HG03469 (cell line): ENCODE measurements at regions not wholly inside any gene's neighbourhood (a gene's known extent, or its start where the extent isn't known, plus 50 kb on each side); places are given as distances from the start of the nearest gene placed in this dataset.
A peak's percentile ranks its signal among the peaks of the same experiment; 100 is the strongest.
"Not testable (repeated sequence)": the region's sequence is repeated elsewhere in the genome, so short reads cannot be mapped to it uniquely, and the experiment has no call there.

Source experiments
- ATAC-seq: cut with Tn5 transposase; IDR thresholded peaks from one replicate; pipeline ENCODE4 v1.9.1; 2021; ENCODE audit warnings: mild to moderate bottlenecking, moderate library complexity, moderate number of reproducible peaks; ENCODE audit not compliant: unreplicated experiment

GRCh38 chr5:101783241-101784013, 512.7 kb downstream of the SLCO4C1 start:
- no peak for ATAC-seq

- no peak for ATAC-seq
Measured at GRCh38 chr5:101782352-101783103, 513.6 kb downstream of the SLCO4C1 start.

- ATAC-seq = no peak
Measured at GRCh38 chr5:101751105-101751504, 545.0 kb downstream of the SLCO4C1 start.

- ATAC-seq = not testable (repeated sequence)
Measured at GRCh38 chr5:101743000-101743399, 553.1 kb downstream of the SLCO4C1 start.

DNA sequence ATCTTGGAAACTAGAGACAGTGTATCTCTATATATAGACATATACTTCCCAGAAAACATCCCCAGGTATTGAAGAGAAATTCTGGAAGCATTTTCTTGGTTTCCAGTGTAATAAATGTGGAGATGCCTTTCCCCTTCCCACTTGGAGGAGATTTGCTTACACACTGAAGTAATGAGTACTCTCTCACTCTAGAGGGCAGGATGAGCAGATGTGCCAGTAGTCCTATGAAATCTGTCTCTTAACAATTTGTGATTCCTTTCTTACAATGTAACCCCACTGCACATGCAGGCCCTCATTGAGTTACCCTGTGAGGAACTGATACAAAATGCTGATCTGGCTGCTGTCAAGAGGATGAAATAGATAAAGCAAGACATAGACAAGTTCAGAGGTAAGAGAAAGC, 567.2 kb downstream of the SLCO4C1 start:
- ATAC-seq = no peak

GRCh38 chr5:101721543-101721942, 574.5 kb downstream of the SLCO4C1 start:
- ATAC-seq = no peak

GRCh38 chr5:101720033-101720432, 576.1 kb downstream of the SLCO4C1 start:
- no peak for ATAC-seq

GRCh38 chr5:101717721-101718120, 578.4 kb downstream of the SLCO4C1 start:
- no peak for ATAC-seq

DNA sequence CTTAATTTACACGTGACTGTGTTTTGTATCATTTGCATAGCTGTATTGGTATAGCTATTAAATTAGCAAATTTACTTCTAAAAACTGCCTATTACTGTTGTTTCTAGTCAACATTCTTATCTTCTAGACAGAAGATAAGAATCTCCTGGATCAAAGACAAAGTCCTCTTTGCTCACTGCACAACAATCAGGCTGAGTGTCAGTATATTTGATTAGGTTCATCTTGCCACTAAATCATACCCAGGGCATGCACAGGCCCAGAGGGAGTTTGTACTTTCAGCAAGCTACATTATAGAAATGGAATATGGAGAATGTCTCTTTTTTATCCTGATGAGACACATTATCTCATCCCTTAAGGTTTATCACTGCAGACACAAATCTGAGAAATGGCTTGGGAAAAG, 579.1 kb downstream of the SLCO4C1 start:
- ATAC-seq = no peak

DNA sequence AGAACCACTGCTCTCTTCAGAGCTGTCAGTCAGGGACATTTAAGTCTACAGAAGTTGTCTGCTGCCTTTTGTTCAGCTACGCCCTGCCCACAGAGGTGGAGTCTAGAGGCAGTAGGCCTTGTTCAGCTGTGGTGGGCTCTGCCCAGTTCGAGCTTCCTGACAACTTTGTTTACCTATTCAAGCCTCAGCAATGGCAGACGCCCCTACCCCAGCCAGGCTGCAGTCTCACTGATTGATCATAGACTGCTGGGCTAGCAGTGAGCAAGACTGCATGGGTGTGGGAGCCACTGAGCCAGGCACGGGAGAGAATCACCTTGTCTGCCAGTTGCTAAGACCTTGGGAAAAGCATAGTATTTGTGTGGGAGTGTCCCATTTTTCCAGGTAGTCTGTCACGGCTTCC, 580.3 kb downstream of the SLCO4C1 start:
- not testable (repeated sequence) for ATAC-seq

GRCh38 chr5:101689306-101689705, 606.8 kb downstream of the SLCO4C1 start:
- no peak for ATAC-seq

DNA sequence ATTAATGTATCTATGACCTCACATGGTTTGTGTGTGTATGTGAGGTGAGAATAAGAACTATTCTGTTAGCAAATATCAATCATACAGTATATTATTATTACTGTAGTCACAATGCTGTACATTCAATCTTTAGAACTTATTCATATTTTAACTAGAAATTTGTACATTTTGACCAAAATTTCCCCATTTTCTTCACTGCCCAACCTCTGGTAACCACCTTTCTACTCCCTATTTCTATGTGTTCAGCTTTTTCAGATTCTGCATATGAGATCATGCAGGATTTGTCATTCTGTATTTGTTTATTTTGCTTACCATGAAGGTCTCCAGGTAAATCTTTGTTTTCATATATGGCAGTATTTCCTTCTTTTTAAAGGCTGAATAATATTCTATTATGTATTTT, 607.9 kb downstream of the SLCO4C1 start:
- no peak for ATAC-seq

- no peak for ATAC-seq
Measured at GRCh38 chr5:101687349-101687985, 608.6 kb downstream of the SLCO4C1 start.

DNA sequence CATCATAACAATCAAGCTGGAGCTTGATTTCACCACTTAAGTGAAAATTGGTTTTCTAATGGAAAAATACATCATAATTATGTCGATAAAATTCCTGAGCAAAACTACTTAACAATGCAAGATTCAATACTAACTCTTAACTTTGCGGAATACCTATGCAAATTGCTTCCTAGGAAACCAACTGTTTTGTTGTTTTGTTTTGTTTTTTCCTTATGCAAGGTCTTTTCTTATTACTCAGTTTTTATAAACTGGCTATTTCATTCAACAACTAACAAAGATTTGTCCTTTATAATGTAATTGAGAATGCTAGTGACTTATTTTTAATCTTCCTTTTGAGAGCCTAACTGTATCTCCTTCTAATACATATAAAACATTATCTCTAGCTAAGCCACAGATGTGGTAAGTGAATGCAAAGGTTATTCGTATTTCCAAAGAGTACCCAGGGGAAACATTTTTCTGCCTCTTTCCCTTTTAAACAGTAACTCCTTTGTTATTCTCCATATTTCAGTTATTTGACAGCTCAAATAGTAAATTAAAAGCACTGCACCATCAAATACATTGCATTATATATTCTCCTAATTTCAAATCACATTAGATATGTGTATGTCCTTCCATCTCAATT, 609.4 kb downstream of the SLCO4C1 start:
- ATAC-seq = no peak

GRCh38 chr5:101679816-101680215, 616.3 kb downstream of the SLCO4C1 start:
- no peak for ATAC-seq

- ATAC-seq = peak; percentile 63
Measured at GRCh38 chr5:101678481-101679193, 617.4 kb downstream of the SLCO4C1 start.

- no peak for ATAC-seq
Measured at GRCh38 chr5:101677961-101678360, 618.1 kb downstream of the SLCO4C1 start.

GRCh38 chr5:101676646-101677045, 619.4 kb downstream of the SLCO4C1 start:
- ATAC-seq = no peak

- ATAC-seq = no peak
Measured at GRCh38 chr5:101675510-101676219, 620.4 kb downstream of the SLCO4C1 start.

- no peak for ATAC-seq
Measured at GRCh38 chr5:101673120-101673519, 623.0 kb downstream of the SLCO4C1 start.
